Hepatocyte (in vitro differentiated cells): ENCODE measurements at regions not wholly inside any gene's neighbourhood (a gene's known extent, or its start where the extent isn't known, plus 50 kb on each side); places are given as distances from the start of the nearest gene placed in this dataset.

Experiments used
- CTCF ChIP-seq: fragments of 200-600 bp; sonication (generic); IDR thresholded peaks from 2 replicates; pipeline ENCODE4 v1.5.1; 2016; ENCODE audit warnings: antibody characterized with exemption, mild to moderate bottlenecking; ENCODE audit not compliant: poor library complexity
- EZH2 ChIP-seq: fragments of 200-600 bp; sonication (generic); IDR thresholded peaks from 2 replicates; pipeline ENCODE4 v1.6.1; 2016; ENCODE audit warnings: antibody characterized with exemption, mild to moderate bottlenecking, borderline replicate concordance
- EZH2phosphoT487 ChIP-seq: fragments of 200-600 bp; sonication (generic); IDR thresholded peaks from one replicate; pipeline ENCODE4 v1.6.1; 2018; ENCODE audit warnings: antibody characterized with exemption, mild to moderate bottlenecking, low read depth, moderate library complexity; ENCODE audit not compliant: unreplicated experiment, severe bottlenecking

GRCh38 chr10:27341001-27341400 lies 100.4 kb upstream of the ACBD5 start:
- TF ChIP-seq CTCF, result no peak
- TF ChIP-seq EZH2, result no peak
- no peak for TF ChIP-seq EZH2phosphoT487
